Upper lobe of left lung (tissue), 6 donors: ENCODE measurements at regions not wholly inside any gene's neighbourhood (a gene's known extent, or its start where the extent isn't known, plus 50 kb on each side); places are given as distances from the start of the nearest gene placed in this dataset.

Source experiments
- ATAC-seq, 2 donors: fragments of 200-7000 bp; cut with Tn5 transposase; one replicate each; pipeline ENCODE4 v1.9.1; 2022; ENCODE audit warnings: mild to moderate bottlenecking in 2 of 2, moderate library complexity in 2 of 2; ENCODE audit not compliant: low FRiP score in 2 of 2
- DNase-seq, 2 donors: peaks; one replicate each; pipeline ENCODE4 v3.0.0-alpha.2; 2019 to 2020
- H3K27ac ChIP-seq, 4 donors: fragments of 200-600 bp; sonication (generic); one replicate each; pipeline ENCODE4 v1.5.1; 2016 to 2019
- H3K27me3 ChIP-seq, 4 donors: fragments of 200-600 bp; sonication (generic); one replicate each; pipeline ENCODE4 v1.5.1; 2017 to 2019
- H3K36me3 ChIP-seq, 4 donors: fragments of 200-600 bp; sonication (generic); one replicate each; pipeline ENCODE4 v1.5.1; 2016 to 2019
- H3K4me1 ChIP-seq, 4 donors: fragments of 200-600 bp; sonication (generic); one replicate each; pipeline ENCODE4 v1.5.1; 2018 to 2019
- H3K4me3 ChIP-seq, 4 donors: fragments of 200-600 bp; sonication (generic); one replicate each; pipeline ENCODE4 v1.5.1; 2017 to 2019; ENCODE audit warnings: mild to moderate bottlenecking in 2 of 4, moderate library complexity in 1 of 4
- H3K9me3 ChIP-seq, 4 donors: fragments of 200-600 bp; sonication (generic); one replicate each; pipeline ENCODE4 v1.5.1; 2018 to 2019
- EP300 ChIP-seq, 4 donors: sonication (generic); formaldehyde crosslinking; IDR thresholded peaks; one replicate each; pipeline ENCODE4 v1.5.1; 2017; ENCODE audit warnings: antibody characterized with exemption in 4 of 4, control low read depth in 2 of 4
- POLR2A ChIP-seq, 4 donors: fragments of 450-650 bp; IDR thresholded peaks; one replicate each; pipeline ENCODE4 v1.5.1; 2016 to 2017; ENCODE audit warnings: antibody characterized with exemption in 4 of 4, mild to moderate bottlenecking in 2 of 4
- POLR2AphosphoS5 ChIP-seq, 2 donors: sonication (generic); formaldehyde crosslinking; IDR thresholded peaks; one replicate each; pipeline ENCODE4 v1.5.1; 2017; ENCODE audit warnings: antibody characterized with exemption in 2 of 2
- WGBS, 2 donors: methylation state at CpG; one replicate each; pipeline ENCODE4 v1.1.5; 2017 to 2018; 5-methylcytosine and 5-hydroxymethylcytosine counted together
- TF ChIP-seq, protein P1 (sequence below), 6 experiments: fragments of 450-650 bp in 4 of 6; fragments of 200-600 bp in 2 of 6; sonication (generic) in 2 of 6; IDR thresholded peaks; one replicate each; pipeline ENCODE4 v1.5.1; 2016 to 2019; ENCODE audit warnings: antibody characterized with exemption in 6 of 6
- donor health status: DM: no; HTN: no; CAD: no; lungs with moderate emphysema.
- donor health status: DM: no; HTN: yes; CAD: no; lungs with severe emphysema.

DNA sequence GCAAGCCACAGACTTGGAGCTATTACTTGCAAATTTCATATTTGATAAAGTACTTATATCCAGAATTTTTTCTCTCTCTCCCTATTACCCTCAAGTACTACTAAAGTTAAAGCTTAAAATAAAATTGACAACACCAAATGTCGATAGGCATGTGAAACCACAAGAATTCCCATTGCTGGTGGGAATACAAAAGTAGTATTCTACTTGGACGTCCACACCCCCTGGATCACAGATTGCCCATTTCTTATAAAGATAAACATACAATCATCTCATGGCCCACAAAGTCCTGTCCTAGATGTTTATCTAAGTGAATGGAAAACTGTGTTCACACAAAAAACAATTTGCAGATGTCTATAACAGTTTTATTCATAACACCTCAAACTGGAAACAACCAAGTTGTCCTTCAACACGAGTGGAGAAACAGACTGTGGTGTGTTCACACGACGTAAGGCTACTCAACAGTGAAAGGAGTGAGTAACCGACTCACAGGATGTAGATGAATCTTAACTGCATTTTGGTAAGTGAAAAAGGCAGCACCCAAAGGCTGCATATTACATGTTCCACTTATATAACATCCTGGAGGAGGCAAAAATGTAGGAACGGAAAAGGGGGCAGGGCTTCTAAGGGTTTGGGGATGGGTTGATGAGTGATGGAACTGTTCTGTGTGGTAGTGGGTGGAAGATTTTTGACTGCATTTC is 297.4 kb downstream of the THBS2 start:
- DNase-seq: no peak
- WGBS, 2 donors: 43 to 49% methylated on average over 7 of the region's 7 CpGs
- ATAC-seq: no peak
- Histone ChIP-seq H3K27me3 (no peaks in the 10 kb centered on the region), H3K4me3 (no peak overlapping the region), H3K27ac (no peak overlapping the region), H3K36me3 (no peaks in the 10 kb centered on the region), H3K9me3 (no peaks in the 10 kb centered on the region), H3K4me1 (no peaks in the 10 kb centered on the region)
- TF ChIP-seq POLR2AphosphoS5 (IDR thresholded peaks at IDR 0.05) (no peak), POLR2A (IDR thresholded peaks at IDR 0.05) (no peak), EP300 (IDR thresholded peaks at IDR 0.05) (no peak)
- TF ChIP-seq, protein P1, sequence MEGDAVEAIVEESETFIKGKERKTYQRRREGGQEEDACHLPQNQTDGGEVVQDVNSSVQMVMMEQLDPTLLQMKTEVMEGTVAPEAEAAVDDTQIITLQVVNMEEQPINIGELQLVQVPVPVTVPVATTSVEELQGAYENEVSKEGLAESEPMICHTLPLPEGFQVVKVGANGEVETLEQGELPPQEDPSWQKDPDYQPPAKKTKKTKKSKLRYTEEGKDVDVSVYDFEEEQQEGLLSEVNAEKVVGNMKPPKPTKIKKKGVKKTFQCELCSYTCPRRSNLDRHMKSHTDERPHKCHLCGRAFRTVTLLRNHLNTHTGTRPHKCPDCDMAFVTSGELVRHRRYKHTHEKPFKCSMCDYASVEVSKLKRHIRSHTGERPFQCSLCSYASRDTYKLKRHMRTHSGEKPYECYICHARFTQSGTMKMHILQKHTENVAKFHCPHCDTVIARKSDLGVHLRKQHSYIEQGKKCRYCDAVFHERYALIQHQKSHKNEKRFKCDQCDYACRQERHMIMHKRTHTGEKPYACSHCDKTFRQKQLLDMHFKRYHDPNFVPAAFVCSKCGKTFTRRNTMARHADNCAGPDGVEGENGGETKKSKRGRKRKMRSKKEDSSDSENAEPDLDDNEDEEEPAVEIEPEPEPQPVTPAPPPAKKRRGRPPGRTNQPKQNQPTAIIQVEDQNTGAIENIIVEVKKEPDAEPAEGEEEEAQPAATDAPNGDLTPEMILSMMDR (IDR thresholded peaks at IDR 0.05): no peak

DNA sequence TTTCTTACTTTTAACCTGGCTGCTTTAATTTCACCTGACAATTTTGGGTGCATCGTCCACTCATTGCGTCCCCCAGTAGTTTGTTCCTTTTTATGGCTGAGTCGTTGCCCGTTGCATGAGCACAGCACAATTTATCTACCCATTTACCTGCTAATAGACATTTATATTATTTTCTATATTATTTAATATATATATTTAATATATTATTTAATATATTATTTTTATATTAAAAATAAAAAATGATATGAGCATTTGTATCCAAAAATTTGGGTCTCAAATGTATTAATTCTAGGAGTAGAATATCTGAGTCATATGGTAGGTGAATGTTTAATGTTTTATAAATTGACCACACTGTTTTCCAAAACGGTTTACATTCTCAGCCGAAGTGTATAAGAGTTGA is 300.2 kb downstream of the THBS2 start:
- ATAC-seq (no peak), DNase-seq (no peak)
- 89 to 91% methylated on average over 6 of the region's 6 CpGs for WGBS, 2 donors
- no peaks in the 10 kb centered on the region for H3K36me3 ChIP-seq
- no peaks in the 10 kb centered on the region for H3K9me3 ChIP-seq
- no peak overlapping the region for H3K27ac ChIP-seq
- no peaks in the 10 kb centered on the region for H3K4me1 ChIP-seq
- TF ChIP-seq POLR2A (IDR thresholded peaks at IDR 0.05): no peak
- TF ChIP-seq, protein P1 (IDR thresholded peaks at IDR 0.05): no peak
- TF ChIP-seq EP300 (IDR thresholded peaks at IDR 0.05): no peak
- no peak for TF ChIP-seq POLR2AphosphoS5 (IDR thresholded peaks at IDR 0.05)
- H3K4me3 ChIP-seq: no peak overlapping the region
- H3K27me3 ChIP-seq: no peaks in the 10 kb centered on the region

DNA sequence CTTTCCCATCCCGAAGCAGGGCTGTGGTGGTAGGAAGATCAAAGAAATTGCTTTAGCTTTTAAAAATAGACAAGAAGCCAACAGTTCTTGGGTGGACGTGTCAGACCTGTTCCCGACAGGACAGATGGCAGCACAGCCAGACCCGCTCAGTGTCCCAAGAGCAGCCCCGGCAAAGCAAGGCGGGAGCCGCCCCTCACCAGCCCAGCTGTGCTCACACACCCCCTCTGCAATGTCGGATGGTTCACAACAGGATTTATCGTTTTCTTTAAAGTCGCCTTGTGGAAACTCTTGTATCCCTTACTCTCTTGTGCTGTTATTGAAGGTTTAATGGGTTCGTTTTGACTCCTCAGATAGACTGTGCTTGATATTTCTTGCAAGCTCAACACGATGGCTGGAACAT is 302.4 kb downstream of the THBS2 start:
- WGBS, 2 donors: 73 to 79% methylated on average over 12 of the region's 12 CpGs
- ATAC-seq: peak in 1 of 2 donors; percentile 34
- no peak overlapping the region for H3K4me3 ChIP-seq
- no peaks in the 10 kb centered on the region for H3K9me3 ChIP-seq
- no peaks in the 10 kb centered on the region for H3K36me3 ChIP-seq
- no peaks in the 10 kb centered on the region for H3K27me3 ChIP-seq
- H3K4me1 ChIP-seq: no peaks in the 10 kb centered on the region
- DNase-seq: peak in 1 of 2 donors; percentile 65
- TF ChIP-seq EP300 (IDR thresholded peaks at IDR 0.05) (no peak), POLR2AphosphoS5 (IDR thresholded peaks at IDR 0.05) (no peak), POLR2A (IDR thresholded peaks at IDR 0.05) (no peak)
- TF ChIP-seq, protein P1 (IDR thresholded peaks at IDR 0.05): no peak
- H3K27ac ChIP-seq: no peak overlapping the region

DNA sequence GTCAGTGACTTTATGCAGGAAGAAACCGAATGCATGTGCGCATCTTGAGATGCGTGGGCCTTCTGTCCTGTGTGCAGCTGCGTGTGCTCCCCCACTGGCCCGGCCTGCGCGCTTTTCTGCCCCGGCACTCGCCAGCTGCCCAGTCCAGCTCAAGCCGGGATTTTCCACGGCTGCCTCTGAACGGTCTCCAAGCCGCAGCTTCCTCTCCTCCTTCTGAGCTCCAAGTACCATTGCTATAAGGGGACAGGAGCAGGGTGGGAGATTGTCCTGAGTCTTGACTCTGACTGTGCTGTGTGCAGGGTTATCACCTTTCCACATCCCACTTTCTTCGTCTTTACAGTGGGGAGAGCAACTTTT is 302.8 kb downstream of the THBS2 start:
- WGBS, 2 donors: 82 to 90% methylated on average over 14 of the region's 14 CpGs

More for the DNA sequence above, 302.8 kb downstream of the THBS2 start:
- Histone ChIP-seq H3K27ac (no peak overlapping the region), H3K27me3 (no peaks in the 10 kb centered on the region), H3K36me3 (no peaks in the 10 kb centered on the region), H3K9me3 (no peaks in the 10 kb centered on the region), H3K4me1 (no peaks in the 10 kb centered on the region), H3K4me3 (no peak overlapping the region)
- DNase-seq: peak in 1 of 2 donors; percentile 44
- TF ChIP-seq, protein P1 (IDR thresholded peaks at IDR 0.05): no peak
- TF ChIP-seq POLR2A (IDR thresholded peaks at IDR 0.05) (no peak), EP300 (IDR thresholded peaks at IDR 0.05) (no peak), POLR2AphosphoS5 (IDR thresholded peaks at IDR 0.05) (no peak)
- peak; percentile 46 to 59 for ATAC-seq
